ENCODE measurements at regions not wholly inside any gene's neighbourhood (a gene's known extent, or its start where the extent isn't known, plus 50 kb on each side); places are given as distances from the start of the nearest gene placed in this dataset.

- Histone ChIP-seq H3K4me2 (ENCODE audit: low read length) (no peak overlapping the region), H3K79me2 (replicated peaks; ENCODE audit: insufficient read depth, low read length) (no peaks in the 10 kb centered on the region), H3K27ac (ENCODE audit: low read length) (no peak overlapping the region), H4K20me1 (ENCODE audit: insufficient read depth) (no peaks in the 10 kb centered on the region), H3K9ac (ENCODE audit: low read length) (no peak overlapping the region), H3K4me3 (ENCODE audit: low read length) (no peak overlapping the region), H3K36me3 (ENCODE audit: insufficient read depth, low read length) (no peaks in the 10 kb centered on the region), H3F3A (ENCODE audit: insufficient read depth, low read length, poor library complexity, severe bottlenecking) (no peaks in the 10 kb centered on the region), H2AFZ (ENCODE audit: low read depth, low read length) (no peak overlapping the region), H3K9me3 (ENCODE audit: low read length) (no peaks in the 10 kb centered on the region), H3K27me3 (ENCODE audit: insufficient read depth, low read depth, low read length) (no peaks in the 10 kb centered on the region), H3K9me2 (ENCODE audit: insufficient read depth, low read length) (no peaks in the 10 kb centered on the region)
- no peak for TF ChIP-seq RAD21 (conservative IDR thresholded peaks at IDR 0.05)
- no peak for TF ChIP-seq POLR2AphosphoS5 (IDR thresholded peaks at IDR 0.05)
- TF ChIP-seq MXI1 (conservative IDR thresholded peaks at IDR 0.05; ENCODE audit: poor library complexity, severe bottlenecking): no peak
- TF ChIP-seq EP300 (conservative IDR thresholded peaks at IDR 0.05; ENCODE audit: poor library complexity, severe bottlenecking): no peak
Observed at GRCh38 chr4:124525524-124525923, 187.0 kb downstream of the ANKRD50 start.

DNA sequence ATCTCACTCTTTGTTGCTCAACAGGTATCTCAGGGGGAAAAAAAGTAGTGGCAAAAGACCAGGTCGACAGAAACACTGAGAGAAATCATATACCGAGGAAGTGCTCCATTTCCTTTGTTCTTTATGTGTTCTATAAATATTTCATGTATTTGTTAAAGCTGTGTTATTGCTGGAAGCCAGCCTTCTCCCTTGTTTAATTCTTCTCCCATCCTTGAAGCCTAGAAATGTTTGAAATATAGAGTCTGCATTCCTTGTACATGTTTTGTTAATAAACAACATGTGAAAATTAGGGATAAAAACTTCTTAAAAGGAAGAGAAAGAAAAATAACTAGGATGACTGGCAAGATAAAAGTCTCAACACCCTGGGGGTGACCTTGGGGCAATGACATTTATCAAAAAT is 186.2 kb downstream of the ANKRD50 start:
- Histone ChIP-seq H3K36me3 (ENCODE audit: insufficient read depth, low read length) (no peaks in the 10 kb centered on the region), H3K4me3 (ENCODE audit: low read length) (no peak overlapping the region), H3K79me2 (replicated peaks; ENCODE audit: insufficient read depth, low read length) (no peaks in the 10 kb centered on the region), H3F3A (ENCODE audit: insufficient read depth, low read length, poor library complexity, severe bottlenecking) (no peaks in the 10 kb centered on the region), H3K9me2 (ENCODE audit: insufficient read depth, low read length) (no peaks in the 10 kb centered on the region), H3K27ac (ENCODE audit: low read length) (no peak overlapping the region), H2AFZ (ENCODE audit: low read depth, low read length) (no peak overlapping the region), H3K9me3 (ENCODE audit: low read length) (no peaks in the 10 kb centered on the region), H3K27me3 (ENCODE audit: insufficient read depth, low read depth, low read length) (no peaks in the 10 kb centered on the region), H4K20me1 (ENCODE audit: insufficient read depth) (no peaks in the 10 kb centered on the region), H3K9ac (ENCODE audit: low read length) (no peak overlapping the region), H3K4me2 (ENCODE audit: low read length) (no peak overlapping the region)
- TF ChIP-seq SMC3 (conservative IDR thresholded peaks at IDR 0.05; ENCODE audit: poor library complexity): no peak
- TF ChIP-seq POLR2AphosphoS5 (IDR thresholded peaks at IDR 0.05): no peak
- TF ChIP-seq, protein P1, sequence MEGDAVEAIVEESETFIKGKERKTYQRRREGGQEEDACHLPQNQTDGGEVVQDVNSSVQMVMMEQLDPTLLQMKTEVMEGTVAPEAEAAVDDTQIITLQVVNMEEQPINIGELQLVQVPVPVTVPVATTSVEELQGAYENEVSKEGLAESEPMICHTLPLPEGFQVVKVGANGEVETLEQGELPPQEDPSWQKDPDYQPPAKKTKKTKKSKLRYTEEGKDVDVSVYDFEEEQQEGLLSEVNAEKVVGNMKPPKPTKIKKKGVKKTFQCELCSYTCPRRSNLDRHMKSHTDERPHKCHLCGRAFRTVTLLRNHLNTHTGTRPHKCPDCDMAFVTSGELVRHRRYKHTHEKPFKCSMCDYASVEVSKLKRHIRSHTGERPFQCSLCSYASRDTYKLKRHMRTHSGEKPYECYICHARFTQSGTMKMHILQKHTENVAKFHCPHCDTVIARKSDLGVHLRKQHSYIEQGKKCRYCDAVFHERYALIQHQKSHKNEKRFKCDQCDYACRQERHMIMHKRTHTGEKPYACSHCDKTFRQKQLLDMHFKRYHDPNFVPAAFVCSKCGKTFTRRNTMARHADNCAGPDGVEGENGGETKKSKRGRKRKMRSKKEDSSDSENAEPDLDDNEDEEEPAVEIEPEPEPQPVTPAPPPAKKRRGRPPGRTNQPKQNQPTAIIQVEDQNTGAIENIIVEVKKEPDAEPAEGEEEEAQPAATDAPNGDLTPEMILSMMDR (IDR thresholded peaks at IDR 0.05; ENCODE audit: poor library complexity, severe bottlenecking): no peak
- TF ChIP-seq MXI1 (conservative IDR thresholded peaks at IDR 0.05; ENCODE audit: poor library complexity, severe bottlenecking): no peak
- no peak for TF ChIP-seq EZH2 (IDR thresholded peaks at IDR 0.05; ENCODE audit: borderline replicate concordance, insufficient read depth, low read length, poor library complexity, severe bottlenecking)
- no peak for TF ChIP-seq TAF1 (IDR thresholded peaks at IDR 0.05; ENCODE audit: low read depth)
- no peak for TF ChIP-seq RAD21 (conservative IDR thresholded peaks at IDR 0.05)
- TF ChIP-seq, protein P2, sequence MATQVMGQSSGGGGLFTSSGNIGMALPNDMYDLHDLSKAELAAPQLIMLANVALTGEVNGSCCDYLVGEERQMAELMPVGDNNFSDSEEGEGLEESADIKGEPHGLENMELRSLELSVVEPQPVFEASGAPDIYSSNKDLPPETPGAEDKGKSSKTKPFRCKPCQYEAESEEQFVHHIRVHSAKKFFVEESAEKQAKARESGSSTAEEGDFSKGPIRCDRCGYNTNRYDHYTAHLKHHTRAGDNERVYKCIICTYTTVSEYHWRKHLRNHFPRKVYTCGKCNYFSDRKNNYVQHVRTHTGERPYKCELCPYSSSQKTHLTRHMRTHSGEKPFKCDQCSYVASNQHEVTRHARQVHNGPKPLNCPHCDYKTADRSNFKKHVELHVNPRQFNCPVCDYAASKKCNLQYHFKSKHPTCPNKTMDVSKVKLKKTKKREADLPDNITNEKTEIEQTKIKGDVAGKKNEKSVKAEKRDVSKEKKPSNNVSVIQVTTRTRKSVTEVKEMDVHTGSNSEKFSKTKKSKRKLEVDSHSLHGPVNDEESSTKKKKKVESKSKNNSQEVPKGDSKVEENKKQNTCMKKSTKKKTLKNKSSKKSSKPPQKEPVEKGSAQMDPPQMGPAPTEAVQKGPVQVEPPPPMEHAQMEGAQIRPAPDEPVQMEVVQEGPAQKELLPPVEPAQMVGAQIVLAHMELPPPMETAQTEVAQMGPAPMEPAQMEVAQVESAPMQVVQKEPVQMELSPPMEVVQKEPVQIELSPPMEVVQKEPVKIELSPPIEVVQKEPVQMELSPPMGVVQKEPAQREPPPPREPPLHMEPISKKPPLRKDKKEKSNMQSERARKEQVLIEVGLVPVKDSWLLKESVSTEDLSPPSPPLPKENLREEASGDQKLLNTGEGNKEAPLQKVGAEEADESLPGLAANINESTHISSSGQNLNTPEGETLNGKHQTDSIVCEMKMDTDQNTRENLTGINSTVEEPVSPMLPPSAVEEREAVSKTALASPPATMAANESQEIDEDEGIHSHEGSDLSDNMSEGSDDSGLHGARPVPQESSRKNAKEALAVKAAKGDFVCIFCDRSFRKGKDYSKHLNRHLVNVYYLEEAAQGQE (IDR thresholded peaks at IDR 0.05; ENCODE audit: borderline replicate concordance): no peak

GRCh38 chr4:124526769-124527168 is 185.8 kb downstream of the ANKRD50 start:
- Histone ChIP-seq H3K79me2 (replicated peaks; ENCODE audit: insufficient read depth, low read length) (no peaks in the 10 kb centered on the region), H3K27me3 (ENCODE audit: insufficient read depth, low read depth, low read length) (no peaks in the 10 kb centered on the region), H3K9ac (ENCODE audit: low read length) (no peak overlapping the region), H3K4me2 (ENCODE audit: low read length) (no peak overlapping the region), H4K20me1 (ENCODE audit: insufficient read depth) (no peaks in the 10 kb centered on the region), H3F3A (ENCODE audit: insufficient read depth, low read length, poor library complexity, severe bottlenecking) (no peaks in the 10 kb centered on the region), H3K27ac (ENCODE audit: low read length) (no peak overlapping the region), H2AFZ (ENCODE audit: low read depth, low read length) (no peak overlapping the region), H3K9me2 (ENCODE audit: insufficient read depth, low read length) (no peaks in the 10 kb centered on the region), H3K4me3 (ENCODE audit: low read length) (no peak overlapping the region), H3K9me3 (ENCODE audit: low read length) (no peaks in the 10 kb centered on the region), H3K36me3 (ENCODE audit: insufficient read depth, low read length) (no peaks in the 10 kb centered on the region)
- TF ChIP-seq MXI1 (conservative IDR thresholded peaks at IDR 0.05; ENCODE audit: poor library complexity, severe bottlenecking): no peak
- no peak for TF ChIP-seq SMC3 (conservative IDR thresholded peaks at IDR 0.05; ENCODE audit: poor library complexity)
- no peak for TF ChIP-seq EP300 (conservative IDR thresholded peaks at IDR 0.05; ENCODE audit: poor library complexity, severe bottlenecking)
- TF ChIP-seq, protein P2 (IDR thresholded peaks at IDR 0.05; ENCODE audit: borderline replicate concordance): no peak
- no peak for TF ChIP-seq RAD21 (conservative IDR thresholded peaks at IDR 0.05)

Data from neural cell (in vitro differentiated cells).